ENCODE measurements at regions not wholly inside any gene's neighbourhood (a gene's known extent, or its start where the extent isn't known, plus 50 kb on each side); places are given as distances from the start of the nearest gene placed in this dataset.
"Not testable (repeated sequence)": the region's sequence is repeated elsewhere in the genome, so short reads cannot be mapped to it uniquely, and the experiment has no call there.

DNA sequence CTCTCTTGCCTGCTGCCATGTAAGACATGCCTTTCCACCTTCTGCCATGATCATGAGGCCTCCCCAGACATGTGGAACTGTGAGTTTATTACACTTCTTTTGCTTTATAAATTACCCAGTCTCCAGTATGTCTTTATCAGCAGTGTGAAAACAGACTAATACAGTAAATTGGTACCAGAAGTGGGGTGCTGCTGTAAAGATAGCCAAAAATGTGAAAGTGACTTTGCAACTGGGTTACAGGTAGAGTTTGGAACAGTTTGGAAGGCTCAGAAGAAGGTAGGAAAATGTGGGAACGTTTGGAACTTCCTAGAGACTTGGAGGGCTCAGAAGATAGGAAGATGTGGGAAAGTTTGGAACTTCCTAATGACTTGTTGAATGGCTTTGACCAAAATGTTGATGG is 209.1 kb downstream of the HDGFL1 start:
- not testable (repeated sequence) for H2BK120ac ChIP-seq (ENCODE audit: low read depth, low read length); H3K36me3 ChIP-seq (ENCODE audit: control insufficient read depth, insufficient read depth, low read length)

More for the DNA sequence above, 209.1 kb downstream of the HDGFL1 start:
- H3K27ac ChIP-seq (ENCODE audit: insufficient read depth, low read length); intact Hi-C loops (cut with micrococcal nuclease); H3K23ac ChIP-seq (ENCODE audit: low read depth, low read length); H2AK5ac ChIP-seq (ENCODE audit: low read depth, low read length); H4K20me1 ChIP-seq (ENCODE audit: insufficient read depth, low read length); H3K4me2 ChIP-seq (ENCODE audit: low read depth, low read length); H3K18ac ChIP-seq (ENCODE audit: low read depth, low read length); H3K79me1 ChIP-seq (ENCODE audit: low read depth in 1 of 2, low read length in 2 of 2); CTCF ChIA-PET; H3K14ac ChIP-seq (replicated peaks; ENCODE audit: low read depth, low read length); ATAC-seq (ENCODE audit: low read depth); POLR2A ChIA-PET (ENCODE audit: unreplicated experiment); H3K27me3 ChIP-seq (ENCODE audit: control insufficient read depth, insufficient read depth, low read length); in situ Hi-C loops (cut with MboI; ENCODE audit: low sequenced_read_pairs); H4K91ac ChIP-seq (ENCODE audit: insufficient read depth, low read depth, low read length); dilution Hi-C loops (cut with HindIII; ENCODE audit: low sequenced_read_pairs, unreplicated experiment); H4K5ac ChIP-seq (ENCODE audit: low read depth, low read length); H3K9me1 ChIP-seq (ENCODE audit: insufficient read depth, low read length); H2BK20ac ChIP-seq (ENCODE audit: low read depth, low read length); H3K4me3 ChIP-seq (ENCODE audit: insufficient read depth, low read depth, low read length); H2BK5ac ChIP-seq (ENCODE audit: low read depth, low read length, poor library complexity, severe bottlenecking); H3K56ac ChIP-seq (ENCODE audit: extremely low read depth, insufficient read depth, low read length); H2AFZ ChIP-seq (replicated peaks; ENCODE audit: low read length, poor library complexity); H3K4me1 ChIP-seq (ENCODE audit: control insufficient read depth, insufficient read depth, low read length); H3K9ac ChIP-seq (ENCODE audit: low read depth, low read length); DNase-seq; H3K4ac ChIP-seq (ENCODE audit: low read depth, low read length); H2BK15ac ChIP-seq (ENCODE audit: low read depth, low read length); H2AK9ac ChIP-seq (replicated peaks; ENCODE audit: low read depth, low read length, poor library complexity); BruUV-seq (replicated peaks); H4K8ac ChIP-seq (ENCODE audit: low read depth in 2 of 2, low read length in 2 of 2): not testable (repeated sequence)
- 22% methylated on average over 1 of the region's 1 CpG; no CpG with 5 or more reads in 1 of the 2 experiments for WGBS, 2 experiments (ENCODE audit: extremely low coverage in 2 of 2, insufficient read length in 1 of 2)
- peaks cover 16% of the 10 kb centered on the region for H3K9me3 ChIP-seq (ENCODE audit: control insufficient read depth, insufficient read depth, low read length)
